GM06990 (cell line): ENCODE measurements at regions not wholly inside any gene's neighbourhood (a gene's known extent, or its start where the extent isn't known, plus 50 kb on each side); places are given as distances from the start of the nearest gene placed in this dataset.
A peak's percentile ranks its signal among the peaks of the same experiment; 100 is the strongest.

Source experiments
- DNase-seq: peaks from one replicate; pipeline ENCODE4 v3.0.0-alpha.2; 2011; ENCODE audit not compliant: insufficient read length; ENCODE audit errors: extremely low read depth
- H3K27me3 ChIP-seq: replicated peaks from 2 replicates; pipeline ENCODE4 v1.6.0; 2011; ENCODE audit warnings: low read length; ENCODE audit not compliant: control insufficient read depth, insufficient read depth
- H3K36me3 ChIP-seq: 2 replicates; pipeline ENCODE4 v1.5.1; 2011; ENCODE audit warnings: low read length; ENCODE audit not compliant: control insufficient read depth, insufficient read depth
- H3K4me3 ChIP-seq: replicated peaks from 2 replicates; pipeline ENCODE4 v1.5.1; 2011; ENCODE audit warnings: low read depth, mild to moderate bottlenecking, control low read depth, low read length
- CTCF ChIP-seq: IDR thresholded peaks from 2 replicates; pipeline ENCODE4 v1.5.1; 2011; ENCODE audit warnings: low read length, control low read depth, mild to moderate bottlenecking, inconsistent platforms; ENCODE audit not compliant: insufficient read depth, poor library complexity, severe bottlenecking

GRCh38 chr4:159015841-159016240, 87.0 kb upstream of the RAPGEF2 start:
- no peak for TF ChIP-seq CTCF
- Histone ChIP-seq H3K27me3 (no peaks in the 10 kb centered on the region), H3K36me3 (no peaks in the 10 kb centered on the region), H3K4me3 (no peak overlapping the region)
- no peak for DNase-seq

- Histone ChIP-seq H3K27me3 (no peaks in the 10 kb centered on the region), H3K36me3 (no peaks in the 10 kb centered on the region), H3K4me3 (no peak overlapping the region)
- peak; percentile 4 for DNase-seq
- TF ChIP-seq CTCF, result peak; percentile 35
Observed at GRCh38 chr4:159016593-159017024, 86.3 kb upstream of the RAPGEF2 start.

- TF ChIP-seq CTCF, result no peak
- Histone ChIP-seq H3K36me3 (no peaks in the 10 kb centered on the region), H3K4me3 (no peak overlapping the region), H3K27me3 (no peaks in the 10 kb centered on the region)
- no peak for DNase-seq
Observed at GRCh38 chr4:159017323-159018026, 85.4 kb upstream of the RAPGEF2 start.

- H3K4me3 ChIP-seq, result no peak overlapping the region
- no peaks in the 10 kb centered on the region for H3K27me3 ChIP-seq
- H3K36me3 ChIP-seq, result no peaks in the 10 kb centered on the region
- DNase-seq, result peak; percentile 43
- no peak for TF ChIP-seq CTCF
Observed at GRCh38 chr4:159018062-159018629, 84.7 kb upstream of the RAPGEF2 start.

GRCh38 chr4:159019356-159019755, 83.5 kb upstream of the RAPGEF2 start:
- no peak for DNase-seq
- H3K36me3 ChIP-seq, result no peaks in the 10 kb centered on the region
- H3K27me3 ChIP-seq, result no peaks in the 10 kb centered on the region
- no peak overlapping the region for H3K4me3 ChIP-seq
- no peak for TF ChIP-seq CTCF
